B cell (primary cell): ENCODE measurements at regions not wholly inside any gene's neighbourhood (a gene's known extent, or its start where the extent isn't known, plus 50 kb on each side); places are given as distances from the start of the nearest gene placed in this dataset.

Experiments used
- CTCF ChIP-seq: fragments of 200-600 bp; IDR thresholded peaks from one replicate; pipeline ENCODE4 v1.8.0; 2022; ENCODE audit warnings: antibody characterized with exemption, mild to moderate bottlenecking
- EZH2 ChIP-seq: IDR thresholded peaks from 2 replicates; pipeline ENCODE4 v1.6.1; 2012; ENCODE audit warnings: borderline replicate concordance, low read depth, mild to moderate bottlenecking, moderate library complexity, low read length; ENCODE audit not compliant: insufficient read depth, poor library complexity, severe bottlenecking

- TF ChIP-seq CTCF (no peak), EZH2 (no peak)
Observed at GRCh38 chr18:73670524-73670923, 477.1 kb downstream of the FBXO15 start.
